ENCODE measurements at regions not wholly inside any gene's neighbourhood (a gene's known extent, or its start where the extent isn't known, plus 50 kb on each side); places are given as distances from the start of the nearest gene placed in this dataset.

GRCh38 chr22:48941033-48941902 lies 886.4 kb downstream of the BRD1 start:
- DNase-seq (ENCODE audit: low spot score), result no peak

- DNase-seq (ENCODE audit: low spot score), result no peak
Measured at GRCh38 chr22:48940266-48941032, 887.2 kb downstream of the BRD1 start.

- no peak for DNase-seq (ENCODE audit: low spot score)
Measured at GRCh38 chr22:48939441-48940265, 888.0 kb downstream of the BRD1 start.

GRCh38 chr22:48938741-48939140 lies 888.9 kb downstream of the BRD1 start:
- DNase-seq (ENCODE audit: low spot score), result no peak

GRCh38 chr22:48937032-48937639 lies 890.5 kb downstream of the BRD1 start:
- no peak for DNase-seq (ENCODE audit: low spot score)

- DNase-seq (ENCODE audit: low spot score), result no peak
Measured at GRCh38 chr22:48936391-48936790, 891.3 kb downstream of the BRD1 start.

GRCh38 chr22:48934446-48934845 lies 893.2 kb downstream of the BRD1 start:
- no peak for DNase-seq (ENCODE audit: low spot score)

GRCh38 chr22:48931452-48931851 lies 896.2 kb downstream of the BRD1 start:
- no peak for DNase-seq (ENCODE audit: low spot score)

GRCh38 chr22:48929276-48929790 lies 898.3 kb downstream of the BRD1 start:
- no peak for DNase-seq (ENCODE audit: low spot score)

GRCh38 chr22:48927591-48927990 lies 900.1 kb downstream of the BRD1 start:
- DNase-seq (ENCODE audit: low spot score), result no peak

GRCh38 chr22:48926643-48927042 lies 901.0 kb downstream of the BRD1 start:
- no peak for DNase-seq (ENCODE audit: low spot score)

GRCh38 chr22:48926136-48926535 lies 901.5 kb downstream of the BRD1 start:
- no peak for DNase-seq (ENCODE audit: low spot score)

- no peak for DNase-seq (ENCODE audit: low spot score)
Measured at GRCh38 chr22:48925450-48925849, 902.2 kb downstream of the BRD1 start.

- no peak for DNase-seq (ENCODE audit: low spot score)
Measured at GRCh38 chr22:48923996-48924395, 903.7 kb downstream of the BRD1 start.

- no peak for DNase-seq (ENCODE audit: low spot score)
Measured at GRCh38 chr22:48923165-48923865, 904.4 kb downstream of the BRD1 start.

GRCh38 chr22:48921411-48921903 lies 906.2 kb downstream of the BRD1 start:
- peak; percentile 97 for DNase-seq (ENCODE audit: low spot score)

- DNase-seq (ENCODE audit: low spot score), result peak; percentile 75
Measured at GRCh38 chr22:48920776-48921241, 906.9 kb downstream of the BRD1 start.

GRCh38 chr22:48919851-48920589 lies 907.7 kb downstream of the BRD1 start:
- DNase-seq (ENCODE audit: low spot score), result no peak

- DNase-seq (ENCODE audit: low spot score), result peak; percentile 38
Measured at GRCh38 chr22:48919187-48919590, 908.5 kb downstream of the BRD1 start.

Data from putamen (tissue), 1 donor.